Fibroblast of gingiva (primary cell): ENCODE measurements at regions not wholly inside any gene's neighbourhood (a gene's known extent, or its start where the extent isn't known, plus 50 kb on each side); places are given as distances from the start of the nearest gene placed in this dataset.

Source experiments
- DNase-seq: peaks from one replicate; pipeline ENCODE4 v3.0.0-alpha.2; 2011; ENCODE audit warnings: low read depth

GRCh38 chr13:87355451-87355850, 315.7 kb upstream of the SLITRK5 start:
- DNase-seq = no peak

GRCh38 chr13:87356314-87356713, 314.9 kb upstream of the SLITRK5 start:
- DNase-seq = no peak

- no peak for DNase-seq
Measured at GRCh38 chr13:87358319-87358718, 312.9 kb upstream of the SLITRK5 start.

- no peak for DNase-seq
Measured at GRCh38 chr13:87361216-87361615, 310.0 kb upstream of the SLITRK5 start.

- DNase-seq = no peak
Measured at GRCh38 chr13:87368639-87369038, 302.5 kb upstream of the SLITRK5 start.

GRCh38 chr13:87376081-87376480, 295.1 kb upstream of the SLITRK5 start:
- no peak for DNase-seq

- DNase-seq = no peak
Measured at GRCh38 chr13:87384099-87384498, 287.1 kb upstream of the SLITRK5 start.

- no peak for DNase-seq
Measured at GRCh38 chr13:87393358-87393757, 277.8 kb upstream of the SLITRK5 start.

GRCh38 chr13:87398047-87398446, 273.1 kb upstream of the SLITRK5 start:
- DNase-seq = no peak

- no peak for DNase-seq
Measured at GRCh38 chr13:87403748-87404432, 267.3 kb upstream of the SLITRK5 start.

GRCh38 chr13:87426742-87427141, 244.4 kb upstream of the SLITRK5 start:
- no peak for DNase-seq

- no peak for DNase-seq
Measured at GRCh38 chr13:87444135-87444534, 227.0 kb upstream of the SLITRK5 start.

- no peak for DNase-seq
Measured at GRCh38 chr13:87452281-87452680, 218.9 kb upstream of the SLITRK5 start.

GRCh38 chr13:87453244-87453643, 217.9 kb upstream of the SLITRK5 start:
- no peak for DNase-seq

- DNase-seq = no peak
Measured at GRCh38 chr13:87459419-87459818, 211.8 kb upstream of the SLITRK5 start.

- no peak for DNase-seq
Measured at GRCh38 chr13:87497426-87497825, 173.7 kb upstream of the SLITRK5 start.

GRCh38 chr13:87498681-87499080, 172.5 kb upstream of the SLITRK5 start:
- DNase-seq = no peak

- no peak for DNase-seq
Measured at GRCh38 chr13:87524775-87525174, 146.4 kb upstream of the SLITRK5 start.

- no peak for DNase-seq
Measured at GRCh38 chr13:87533776-87534175, 137.4 kb upstream of the SLITRK5 start.

GRCh38 chr13:87535911-87536310, 135.3 kb upstream of the SLITRK5 start:
- no peak for DNase-seq

- DNase-seq = no peak
Measured at GRCh38 chr13:87536499-87536898, 134.7 kb upstream of the SLITRK5 start.

- no peak for DNase-seq
Measured at GRCh38 chr13:87536899-87537298, 134.3 kb upstream of the SLITRK5 start.

GRCh38 chr13:87537951-87538350, 133.2 kb upstream of the SLITRK5 start:
- no peak for DNase-seq

- DNase-seq = no peak
Measured at GRCh38 chr13:87538366-87539052, 132.7 kb upstream of the SLITRK5 start.
